Brain microvascular endothelial cell (primary cell): ENCODE measurements at regions not wholly inside any gene's neighbourhood (a gene's known extent, or its start where the extent isn't known, plus 50 kb on each side); places are given as distances from the start of the nearest gene placed in this dataset.

ENCODE experiments used
- DNase-seq: peaks from one replicate; pipeline ENCODE4 v3.0.0-alpha.2; 2020
- H3K27ac ChIP-seq: fragments of 250-450 bp; sonication (Bioruptor Pico); 2 replicates; pipeline ENCODE4 v1.5.1; 2020; ENCODE audit warnings: mild to moderate bottlenecking, moderate library complexity
- H3K27me3 ChIP-seq: fragments of 250-450 bp; sonication (Bioruptor Pico); replicated peaks from 2 replicates; pipeline ENCODE4 v1.5.1; 2020; ENCODE audit warnings: mild to moderate bottlenecking
- H3K36me3 ChIP-seq: fragments of 250-450 bp; sonication (Bioruptor Pico); replicated peaks from 2 replicates; pipeline ENCODE4 v1.5.1; 2020; ENCODE audit warnings: mild to moderate bottlenecking
- H3K4me3 ChIP-seq: 2 replicates; pipeline ENCODE4 v1.5.1; 2011; ENCODE audit warnings: low read depth, mild to moderate bottlenecking, control low read depth, low read length, moderate library complexity
- CTCF ChIP-seq: IDR thresholded peaks from 2 replicates; pipeline ENCODE4 v1.5.1; 2011; ENCODE audit warnings: low read depth, mild to moderate bottlenecking, moderate library complexity, low read length, control low read depth, inconsistent platforms; ENCODE audit errors: missing control alignments
- in situ Hi-C: cut with HindIII; loops from 2 replicates; pipeline ENCODE4 v1.10.0; 2017; ENCODE audit warnings: low sequenced_read_pairs, low pct_ligation_motif_present

GRCh38 chr13:59367467-59367866 is 796.3 kb downstream of the DIAPH3 start:
- DNase-seq: no peak
- Histone ChIP-seq H3K36me3 (no peaks in the 10 kb centered on the region), H3K4me3 (no peak overlapping the region), H3K27ac (no peak overlapping the region), H3K27me3 (no peaks in the 10 kb centered on the region)
- in situ Hi-C loops: no loop called here
- TF ChIP-seq CTCF: no peak

- in situ Hi-C loops: no loop called here
- TF ChIP-seq CTCF: no peak
- DNase-seq: no peak
- Histone ChIP-seq H3K4me3 (no peak overlapping the region), H3K27ac (no peak overlapping the region), H3K36me3 (no peaks in the 10 kb centered on the region), H3K27me3 (no peaks in the 10 kb centered on the region)
These were observed 795.8 kb downstream of the DIAPH3 start for GRCh38 chr13:59367904-59368303.

GRCh38 chr13:59368693-59369092 is 795.0 kb downstream of the DIAPH3 start:
- TF ChIP-seq CTCF: no peak
- H3K27ac ChIP-seq: no peak overlapping the region
- in situ Hi-C loops: no loop called here
- H3K27me3 ChIP-seq: no peaks in the 10 kb centered on the region
- no peak for DNase-seq
- H3K36me3 ChIP-seq: no peaks in the 10 kb centered on the region
- no peak overlapping the region for H3K4me3 ChIP-seq

GRCh38 chr13:59371229-59371628 is 792.5 kb downstream of the DIAPH3 start:
- TF ChIP-seq CTCF: no peak
- DNase-seq: no peak
- Histone ChIP-seq H3K36me3 (no peaks in the 10 kb centered on the region), H3K27me3 (no peaks in the 10 kb centered on the region), H3K27ac (no peak overlapping the region), H3K4me3 (no peak overlapping the region)
- in situ Hi-C loops: no loop called here

- no peak overlapping the region for H3K27ac ChIP-seq
- in situ Hi-C loops: no loop called here
- no peaks in the 10 kb centered on the region for H3K27me3 ChIP-seq
- TF ChIP-seq CTCF: no peak
- DNase-seq: no peak
- H3K36me3 ChIP-seq: no peaks in the 10 kb centered on the region
- H3K4me3 ChIP-seq: no peak overlapping the region
These were observed 790.4 kb downstream of the DIAPH3 start for GRCh38 chr13:59373341-59373740.

GRCh38 chr13:59374691-59375090 is 789.0 kb downstream of the DIAPH3 start:
- in situ Hi-C loops: no loop called here
- no peak for DNase-seq
- TF ChIP-seq CTCF: no peak
- no peaks in the 10 kb centered on the region for H3K36me3 ChIP-seq
- no peaks in the 10 kb centered on the region for H3K27me3 ChIP-seq
- H3K27ac ChIP-seq: no peak overlapping the region
- H3K4me3 ChIP-seq: no peak overlapping the region
